Heart left ventricle (tissue), 16 donors: ENCODE measurements at regions not wholly inside any gene's neighbourhood (a gene's known extent, or its start where the extent isn't known, plus 50 kb on each side); places are given as distances from the start of the nearest gene placed in this dataset.
A peak's percentile ranks its signal among the peaks of the same experiment; 100 is the strongest.

Experiments used
- ATAC-seq, 4 donors: fragments of 200-7000 bp; cut with Tn5 transposase; one replicate each; pipeline ENCODE4 v1.9.1; 2020 to 2022; ENCODE audit warnings: moderate library complexity in 4 of 4, mild to moderate bottlenecking in 3 of 4, moderate number of reproducible peaks in 1 of 4
- DNase-seq, 5 donors: peaks; one replicate each; pipeline ENCODE4 v3.0.0-alpha.2; 2020
- H3K27ac ChIP-seq, 12 donors: fragments of 200-600 bp; sonication (generic) in 4 of 12; one replicate each; pipeline versions ENCODE4 v1.5.0 to v1.8.0; 2016 to 2022; ENCODE audit warnings: mild to moderate bottlenecking in 2 of 12
- H3K27me3 ChIP-seq, 9 donors: fragments of 200-600 bp; sonication (generic) in 2 of 9; one replicate each; pipeline versions ENCODE4 v1.5.1 to v1.8.0; 2016 to 2022; ENCODE audit warnings: mild to moderate bottlenecking in 3 of 9
- H3K36me3 ChIP-seq, 9 donors: fragments of 200-600 bp; sonication (generic) in 2 of 9; one replicate each; pipeline versions ENCODE4 v1.5.0 to v1.8.0; 2018 to 2022; ENCODE audit warnings: mild to moderate bottlenecking in 2 of 9
- H3K4me1 ChIP-seq, 12 donors: fragments of 200-600 bp; sonication (generic) in 4 of 12; one replicate each; pipeline versions ENCODE4 v1.5.0 to v1.8.0; 2016 to 2022; ENCODE audit warnings: mild to moderate bottlenecking in 3 of 12
- H3K4me3 ChIP-seq, 12 donors: fragments of 200-600 bp; sonication (generic) in 4 of 12; one replicate each; pipeline versions ENCODE4 v1.5.0 to v1.8.0; 2017 to 2022; ENCODE audit warnings: mild to moderate bottlenecking in 9 of 12, moderate library complexity in 4 of 12
- H3K9me3 ChIP-seq, 12 donors: fragments of 200-600 bp; sonication (generic) in 4 of 12; one replicate each; pipeline versions ENCODE4 v1.5.0 to v1.8.0; 2016 to 2022; ENCODE audit warnings: mild to moderate bottlenecking in 1 of 12
- POLR2A ChIP-seq, 2 donors: fragments of 450-650 bp; IDR thresholded peaks; one replicate each; pipeline ENCODE4 v1.6.1; 2017; ENCODE audit warnings: antibody characterized with exemption in 2 of 2, mild to moderate bottlenecking in 2 of 2, moderate library complexity in 2 of 2
- WGBS, 4 donors: extraction: QIAGEN DNeasy Blood & Tissue Kit in 2 of 4; methylation state at CpG; one replicate each; pipeline versions ENCODE4 v1.1.5 to v1.1.7; 2013 to 2018; 5-methylcytosine and 5-hydroxymethylcytosine counted together
- intact Hi-C, 10 donors: fragments of 100-400 bp; cut with DNase I; formaldehyde crosslinking; loops; one replicate each; pipeline versions ENCODE4 v1.11.1 to v1.14.2; 2022
- TF ChIP-seq, protein P1 (sequence below), 12 donors: fragments of 200-600 bp; sonication (generic) in 4 of 12; IDR thresholded peaks; one replicate each; pipeline versions ENCODE4 v1.5.0 to v1.8.0; 2018 to 2022; ENCODE audit warnings: antibody characterized with exemption in 12 of 12, mild to moderate bottlenecking in 5 of 12
- donor health status: ischemic (EF 13 %, LVEDD 7.1; RV severe dilation, severe dysfunction).
- donor health status: healthy with polysubstance abuse.
- donor health status: DM: no; HTN: yes; CAD: no.
- donor health status: DM: no; HTN: no; CAD: no.
- donor health status: ischemic (EF 25% LVEDD 6.9; RV normal size, moderate dysfunction).
- donor health status: ischemic (EF 25% LVEDD 5.7; RV mildly dilated, moderate dysfunction).
- donor health status: healthy.
- donor health status: DM: yes; HTN: yes; CAD: no.
- donor health status: ischemic (EF 35%, LVEDD 5.7; RV mildly dilated, moderate dysfunction).
- donor health status: nonischemic (EF 11% LVEDD 7.7; RV severe dilation, severe dysfunction).
- donor health status: DM: yes; HTN: yes; CAD: no.
- donor health status: PGD.
- donor health status: ischemic (EF 29% LVEDD 5.4; RV normal size, mild dysfunction).
- donor health status: nonischemic (EF 23%, LVEDD 6.1; RV moderate dilation, normal function).

DNA sequence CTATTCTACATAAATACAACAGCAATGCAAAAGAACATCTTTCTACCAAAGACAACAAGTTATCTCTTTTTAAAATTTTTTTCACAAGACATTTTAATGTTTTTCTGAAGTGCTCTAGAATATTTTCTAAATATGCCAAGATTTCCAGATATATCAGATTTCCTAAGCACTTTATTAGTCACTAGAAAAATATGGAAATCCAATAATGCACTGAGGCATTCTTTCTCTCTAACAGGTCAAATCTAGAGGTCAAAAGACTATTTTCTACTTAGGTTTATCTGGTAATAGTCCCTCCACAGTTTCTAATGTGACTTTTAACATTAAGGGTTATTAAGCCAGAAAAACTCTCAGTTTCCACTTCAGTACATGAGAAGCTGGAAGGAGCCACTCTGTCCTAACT lies 1041.2 kb upstream of the INTU start:
- H3K9me3 ChIP-seq: peaks cover 0 to 35% (median 2%) of the 10 kb centered on the region in 12 donors
- intact Hi-C loops: no loop called here
- no peak for TF ChIP-seq POLR2A (IDR thresholded peaks at IDR 0.05)
- TF ChIP-seq, protein P1, sequence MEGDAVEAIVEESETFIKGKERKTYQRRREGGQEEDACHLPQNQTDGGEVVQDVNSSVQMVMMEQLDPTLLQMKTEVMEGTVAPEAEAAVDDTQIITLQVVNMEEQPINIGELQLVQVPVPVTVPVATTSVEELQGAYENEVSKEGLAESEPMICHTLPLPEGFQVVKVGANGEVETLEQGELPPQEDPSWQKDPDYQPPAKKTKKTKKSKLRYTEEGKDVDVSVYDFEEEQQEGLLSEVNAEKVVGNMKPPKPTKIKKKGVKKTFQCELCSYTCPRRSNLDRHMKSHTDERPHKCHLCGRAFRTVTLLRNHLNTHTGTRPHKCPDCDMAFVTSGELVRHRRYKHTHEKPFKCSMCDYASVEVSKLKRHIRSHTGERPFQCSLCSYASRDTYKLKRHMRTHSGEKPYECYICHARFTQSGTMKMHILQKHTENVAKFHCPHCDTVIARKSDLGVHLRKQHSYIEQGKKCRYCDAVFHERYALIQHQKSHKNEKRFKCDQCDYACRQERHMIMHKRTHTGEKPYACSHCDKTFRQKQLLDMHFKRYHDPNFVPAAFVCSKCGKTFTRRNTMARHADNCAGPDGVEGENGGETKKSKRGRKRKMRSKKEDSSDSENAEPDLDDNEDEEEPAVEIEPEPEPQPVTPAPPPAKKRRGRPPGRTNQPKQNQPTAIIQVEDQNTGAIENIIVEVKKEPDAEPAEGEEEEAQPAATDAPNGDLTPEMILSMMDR (IDR thresholded peaks at IDR 0.05): no peak
- no peaks in the 10 kb centered on the region for H3K4me1 ChIP-seq
- DNase-seq: no peak
- H3K27ac ChIP-seq: no peak overlapping the region
- no peak overlapping the region for H3K4me3 ChIP-seq
- H3K36me3 ChIP-seq: no peaks in the 10 kb centered on the region
- ATAC-seq: no peak
- no peaks in the 10 kb centered on the region for H3K27me3 ChIP-seq

DNA sequence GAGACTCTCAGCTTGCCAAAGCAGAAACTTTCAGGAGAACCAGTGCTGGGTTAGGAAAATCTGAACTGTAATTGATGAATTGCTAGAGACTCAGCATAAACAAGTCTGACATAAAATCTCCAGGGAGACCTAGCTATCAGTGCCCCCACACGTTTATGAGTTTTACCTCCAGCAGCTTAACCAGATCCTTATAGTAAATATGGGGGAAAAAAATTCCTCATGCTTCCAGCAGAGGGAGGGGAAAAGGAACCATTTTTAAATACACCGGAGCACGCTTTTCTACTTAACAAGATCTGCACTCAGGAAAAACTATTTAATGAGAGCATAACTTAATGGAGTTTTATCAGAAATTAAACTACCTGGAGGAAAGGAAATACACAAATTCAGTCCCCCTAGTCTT lies 1040.7 kb upstream of the INTU start:
- intact Hi-C loops: no loop called here
- no peak for ATAC-seq
- whole genome bisulfite sequencing, 4 donors: 58 to 72% (median 63%) methylated on average over 3 of the region's 3 CpGs

DNA sequence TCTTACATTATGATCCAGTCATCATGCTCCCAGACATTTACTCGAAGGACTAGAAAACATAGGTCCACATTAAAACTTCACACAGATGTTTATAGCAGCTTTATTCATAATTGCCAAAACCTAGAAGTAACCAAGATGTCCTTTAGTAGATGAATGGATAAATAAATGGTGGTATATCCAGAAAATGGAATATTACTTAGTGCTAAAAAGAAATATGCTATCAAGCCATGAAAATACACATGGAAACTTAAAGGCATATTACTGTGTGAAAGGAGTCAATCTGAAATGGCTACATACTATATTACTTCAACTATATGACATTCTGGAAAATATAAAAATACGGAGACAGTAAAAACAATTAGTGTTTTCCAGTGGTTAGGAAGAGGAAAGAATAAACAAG lies 1039.1 kb upstream of the INTU start:
- intact Hi-C loops: no loop called here
- Histone ChIP-seq H3K4me3 (no peak overlapping the region), H3K27me3 (no peaks in the 10 kb centered on the region), H3K27ac (no peak overlapping the region), H3K4me1 (no peaks in the 10 kb centered on the region), H3K36me3 (no peaks in the 10 kb centered on the region), H3K9me3 (peaks cover 0 to 22% (median under 1%) of the 10 kb centered on the region in 12 donors)
- ATAC-seq (no peak), DNase-seq (no peak)
- WGBS, 4 donors: 91 to 97% (median 93%) methylated on average over 2 of the region's 2 CpGs
- TF ChIP-seq POLR2A (IDR thresholded peaks at IDR 0.05): no peak
- TF ChIP-seq, protein P1 (IDR thresholded peaks at IDR 0.05): no peak

More for the DNA sequence above, 1040.7 kb upstream of the INTU start:
- Histone ChIP-seq H3K9me3 (peaks cover 0 to 30% (median 2%) of the 10 kb centered on the region in 12 donors), H3K36me3 (no peaks in the 10 kb centered on the region), H3K4me1 (no peaks in the 10 kb centered on the region), H3K27ac (no peak overlapping the region), H3K4me3 (no peak overlapping the region), H3K27me3 (no peaks in the 10 kb centered on the region)
- TF ChIP-seq POLR2A (IDR thresholded peaks at IDR 0.05): no peak
- TF ChIP-seq, protein P1 (IDR thresholded peaks at IDR 0.05): peak in 6 of 12 donors; percentile 10 to 31 (median 24)
- no peak for DNase-seq

DNA sequence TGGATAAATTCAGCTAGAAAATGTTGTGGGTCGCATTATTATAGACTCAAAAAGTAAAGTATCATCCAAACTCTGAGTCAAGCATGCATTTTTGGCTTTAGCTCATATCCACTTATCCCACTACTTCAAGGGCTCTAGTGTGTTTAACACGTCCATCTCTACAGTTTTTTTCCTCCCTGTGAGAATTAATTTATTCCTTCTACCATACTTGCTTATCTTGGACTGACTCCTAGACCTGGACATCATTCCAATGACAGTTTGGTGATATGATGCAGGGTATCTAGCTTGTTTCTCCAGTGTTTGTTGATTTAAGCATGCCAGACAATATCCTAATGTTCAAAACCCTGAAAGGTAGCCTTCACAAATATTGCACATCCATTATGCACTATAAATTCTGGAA lies 1037.1 kb upstream of the INTU start:
- WGBS, 4 donors: 37 to 50% (median 48%) methylated on average over 2 of the region's 2 CpGs
- ATAC-seq: no peak
- no peaks in the 10 kb centered on the region for H3K27me3 ChIP-seq

More for the DNA sequence above, 1037.1 kb upstream of the INTU start:
- TF ChIP-seq POLR2A (IDR thresholded peaks at IDR 0.05): no peak
- TF ChIP-seq, protein P1 (IDR thresholded peaks at IDR 0.05): no peak
- Histone ChIP-seq H3K27ac (no peak overlapping the region), H3K36me3 (no peaks in the 10 kb centered on the region), H3K4me3 (no peak overlapping the region), H3K9me3 (peaks cover 0 to 11% (median 0%) of the 10 kb centered on the region in 12 donors), H3K4me1 (no peaks in the 10 kb centered on the region)
- intact Hi-C loops: no loop called here
- DNase-seq: no peak
